GM13977 (cell line): ENCODE measurements at regions not wholly inside any gene's neighbourhood (a gene's known extent, or its start where the extent isn't known, plus 50 kb on each side); places are given as distances from the start of the nearest gene placed in this dataset.

Experiments
- DNase-seq: peaks from one replicate; pipeline ENCODE4 v3.0.0; 2012; ENCODE audit warnings: low spot score
- in situ Hi-C: fragments of 300-500 bp; cut with MboI; formaldehyde crosslinking; loops from one replicate; pipeline ENCODE4 v1.12.0; 2022; ENCODE audit warnings: low sequenced_read_pairs, low pct_unique_long_range_greater_than_20kb, mixed read lengths, inconsistent platforms; ENCODE audit not compliant: unreplicated experiment
- TF ChIP-seq, protein P1 (sequence below): IDR thresholded peaks from 2 replicates; pipeline ENCODE4 v1.5.1; 2012; ENCODE audit warnings: mild to moderate bottlenecking, control low read depth; ENCODE audit not compliant: insufficient read depth; ENCODE audit errors: extremely low read depth, missing control alignments

DNA sequence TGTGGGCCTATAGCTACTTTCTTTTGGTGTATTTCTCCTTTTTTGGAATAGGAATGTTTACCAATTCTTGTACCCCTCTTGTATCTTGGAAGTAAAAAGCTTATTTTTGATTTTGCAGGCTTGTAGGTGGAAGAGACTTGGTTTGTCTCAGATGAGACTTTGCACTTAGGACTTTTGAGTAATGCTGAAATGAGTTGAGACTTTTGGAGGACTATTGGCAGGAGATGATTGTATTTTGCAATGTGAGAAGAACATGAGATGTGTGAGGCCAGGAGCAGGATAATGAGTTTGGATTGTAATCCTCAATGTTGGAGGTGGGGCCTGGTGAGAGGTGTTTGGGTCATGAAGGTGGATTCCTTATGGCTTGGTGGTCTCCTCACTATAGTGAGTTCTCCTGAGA, 106.3 kb downstream of the KBTBD8 start:
- DNase-seq: no peak
- in situ Hi-C loops: loop anchor here (25.0 kb wide), 2 partner anchors 258 to 1783 kb away; no protein-coding TSS in a partner anchor
- TF ChIP-seq, protein P1, sequence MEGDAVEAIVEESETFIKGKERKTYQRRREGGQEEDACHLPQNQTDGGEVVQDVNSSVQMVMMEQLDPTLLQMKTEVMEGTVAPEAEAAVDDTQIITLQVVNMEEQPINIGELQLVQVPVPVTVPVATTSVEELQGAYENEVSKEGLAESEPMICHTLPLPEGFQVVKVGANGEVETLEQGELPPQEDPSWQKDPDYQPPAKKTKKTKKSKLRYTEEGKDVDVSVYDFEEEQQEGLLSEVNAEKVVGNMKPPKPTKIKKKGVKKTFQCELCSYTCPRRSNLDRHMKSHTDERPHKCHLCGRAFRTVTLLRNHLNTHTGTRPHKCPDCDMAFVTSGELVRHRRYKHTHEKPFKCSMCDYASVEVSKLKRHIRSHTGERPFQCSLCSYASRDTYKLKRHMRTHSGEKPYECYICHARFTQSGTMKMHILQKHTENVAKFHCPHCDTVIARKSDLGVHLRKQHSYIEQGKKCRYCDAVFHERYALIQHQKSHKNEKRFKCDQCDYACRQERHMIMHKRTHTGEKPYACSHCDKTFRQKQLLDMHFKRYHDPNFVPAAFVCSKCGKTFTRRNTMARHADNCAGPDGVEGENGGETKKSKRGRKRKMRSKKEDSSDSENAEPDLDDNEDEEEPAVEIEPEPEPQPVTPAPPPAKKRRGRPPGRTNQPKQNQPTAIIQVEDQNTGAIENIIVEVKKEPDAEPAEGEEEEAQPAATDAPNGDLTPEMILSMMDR: no peak

DNA sequence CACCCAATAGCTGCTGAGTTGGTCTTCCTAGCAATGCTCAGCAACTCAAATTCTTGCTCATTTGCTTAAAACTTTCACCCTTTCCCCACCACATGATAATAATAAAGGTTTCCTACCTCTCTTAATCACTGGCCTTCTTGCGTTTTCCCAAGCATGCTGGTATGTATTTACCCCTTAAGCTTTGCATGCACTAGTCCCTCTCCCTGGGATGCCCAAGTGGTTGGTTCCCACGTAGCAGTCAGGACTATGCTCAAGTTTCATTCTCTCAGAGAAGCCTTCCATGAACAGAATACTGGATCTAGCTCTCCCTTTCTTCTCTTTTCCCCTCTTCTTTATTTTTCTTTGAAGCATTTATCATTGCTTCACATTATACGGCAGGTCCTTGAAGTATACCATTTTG, 108.8 kb downstream of the KBTBD8 start:
- DNase-seq: no peak
- TF ChIP-seq, protein P1: no peak
- in situ Hi-C loops: loop anchor here (25.0 kb wide), 2 partner anchors 255 to 1780 kb away; no protein-coding TSS in a partner anchor

DNA sequence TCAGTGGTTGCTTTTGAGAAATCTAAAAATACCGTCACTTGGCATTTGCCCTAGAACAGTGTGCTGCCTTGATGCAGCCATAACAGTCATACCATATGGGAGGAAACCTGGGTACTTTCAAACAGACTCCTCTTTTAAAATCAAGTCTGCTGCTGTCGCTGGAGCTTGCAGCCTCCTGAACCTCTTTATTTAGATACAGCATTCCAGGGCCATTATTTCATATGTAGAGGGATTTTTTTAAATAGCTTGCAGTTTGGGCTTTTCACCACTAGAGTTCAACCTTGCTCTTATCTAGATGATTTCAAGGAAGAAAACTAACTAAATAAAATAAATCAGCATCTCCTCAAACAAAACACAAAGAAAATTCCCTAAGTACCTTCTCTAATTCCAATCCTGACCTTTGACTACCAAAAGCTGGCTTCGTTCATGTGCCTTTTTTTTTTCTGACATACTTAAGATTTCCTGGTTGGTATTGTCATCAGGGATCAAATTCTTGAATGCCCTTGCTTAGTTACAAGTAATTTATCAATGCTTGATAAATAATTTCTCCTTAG, 111.6 kb downstream of the KBTBD8 start:
- peak; percentile 8 for DNase-seq
- TF ChIP-seq, protein P1: peak; percentile 56
- in situ Hi-C loops: loop anchor here (25.0 kb wide), 2 partner anchors 253 to 1778 kb away; no protein-coding TSS in a partner anchor

DNA sequence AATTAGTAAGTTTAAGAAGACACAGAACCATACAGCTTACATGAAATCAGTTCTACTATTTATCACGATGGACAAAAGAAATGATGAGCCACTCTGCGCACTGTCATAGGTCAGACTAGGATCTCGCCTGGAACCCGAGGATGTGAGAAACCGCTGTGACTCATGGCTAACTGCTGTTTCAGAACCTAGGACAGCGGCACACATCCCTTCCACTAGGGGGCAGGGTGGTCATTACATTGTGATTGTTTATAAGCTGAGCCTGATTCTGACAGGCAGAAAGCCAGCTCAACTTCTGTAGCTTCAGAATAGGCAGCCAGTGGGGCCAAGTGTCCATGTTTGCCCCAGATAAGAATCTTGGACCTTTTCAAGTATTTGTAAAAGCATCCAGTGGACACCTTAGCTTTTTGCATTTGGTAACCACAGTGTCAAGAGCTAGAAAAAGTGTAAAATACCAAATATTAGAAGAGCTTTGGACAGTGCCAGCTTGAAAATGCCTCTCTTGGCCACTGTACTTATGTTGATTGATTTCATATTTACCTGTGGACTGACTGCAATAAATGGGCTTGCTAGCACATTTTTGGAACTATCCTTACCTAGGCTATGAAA, 115.8 kb downstream of the KBTBD8 start:
- peak; percentile 46 for DNase-seq
- in situ Hi-C loops: loop anchor here (25.0 kb wide), 2 partner anchors 248 to 1773 kb away; no protein-coding TSS in a partner anchor
- TF ChIP-seq, protein P1: peak; percentile 99

DNA sequence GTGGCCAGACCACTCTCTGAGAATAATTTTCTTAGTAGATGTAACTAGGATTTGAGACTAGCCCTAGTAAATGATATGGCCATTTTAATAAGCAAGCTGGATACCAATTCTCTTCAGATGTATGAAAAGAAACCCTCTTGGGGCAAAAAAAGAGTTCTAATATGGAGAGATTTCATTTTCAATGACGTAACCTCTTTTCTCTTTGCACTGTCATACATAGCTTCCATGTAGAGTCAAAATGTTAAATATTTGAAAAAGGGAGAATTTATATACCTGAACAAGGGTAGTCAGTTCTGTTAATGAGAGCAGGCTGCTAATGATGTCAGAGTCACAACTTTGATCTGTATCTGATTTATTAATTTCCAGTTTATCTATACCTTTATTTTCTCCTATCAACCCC, 120.0 kb downstream of the KBTBD8 start:
- DNase-seq: no peak
- TF ChIP-seq, protein P1: no peak
- in situ Hi-C loops: loop anchor here (25.0 kb wide), 2 partner anchors 244 to 1769 kb away; no protein-coding TSS in a partner anchor

DNA sequence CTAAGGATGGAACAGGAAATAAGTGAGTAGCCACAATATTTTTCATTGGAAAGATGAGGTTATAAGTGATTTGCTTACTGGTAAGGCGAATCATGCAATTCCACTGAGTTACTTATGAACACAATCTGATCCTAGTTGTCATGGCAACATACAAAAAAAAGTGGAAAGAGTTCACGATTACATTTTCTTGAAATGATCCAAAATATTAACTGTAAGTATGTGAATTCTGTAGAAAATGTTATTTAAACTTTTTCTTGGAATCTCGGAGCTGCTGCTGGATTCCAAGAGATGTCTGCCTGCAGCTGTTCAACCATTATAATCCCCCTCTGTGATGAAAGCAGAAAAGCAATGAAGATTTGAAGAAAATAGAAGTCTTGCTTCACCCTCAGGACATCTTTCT, 120.5 kb downstream of the KBTBD8 start:
- in situ Hi-C loops: loop anchor here (25.0 kb wide), 2 partner anchors 244 to 1769 kb away; no protein-coding TSS in a partner anchor
- no peak for DNase-seq
- TF ChIP-seq, protein P1: no peak
